Vagina (tissue), 2 donors: ENCODE measurements at regions not wholly inside any gene's neighbourhood (a gene's known extent, or its start where the extent isn't known, plus 50 kb on each side); places are given as distances from the start of the nearest gene placed in this dataset.

ENCODE experiments used
- POLR2A ChIP-seq, 2 donors: fragments of 450-650 bp; IDR thresholded peaks; one replicate each; pipeline ENCODE4 v1.6.1; 2017; ENCODE audit warnings: antibody characterized with exemption in 2 of 2, mild to moderate bottlenecking in 2 of 2, moderate library complexity in 2 of 2
- TF ChIP-seq, protein P1 (sequence below), 3 experiments: fragments of 450-650 bp in 2 of 3; fragments of 200-600 bp in 1 of 3; sonication (generic) in 1 of 3; IDR thresholded peaks; one replicate each; pipeline ENCODE4 v1.5.1; 2017 to 2019; ENCODE audit warnings: antibody characterized with exemption in 3 of 3, mild to moderate bottlenecking in 2 of 3, moderate library complexity in 2 of 3

GRCh38 chr10:107618504-107618994 is 454.0 kb upstream of the SORCS1 start:
- TF ChIP-seq, protein P1, sequence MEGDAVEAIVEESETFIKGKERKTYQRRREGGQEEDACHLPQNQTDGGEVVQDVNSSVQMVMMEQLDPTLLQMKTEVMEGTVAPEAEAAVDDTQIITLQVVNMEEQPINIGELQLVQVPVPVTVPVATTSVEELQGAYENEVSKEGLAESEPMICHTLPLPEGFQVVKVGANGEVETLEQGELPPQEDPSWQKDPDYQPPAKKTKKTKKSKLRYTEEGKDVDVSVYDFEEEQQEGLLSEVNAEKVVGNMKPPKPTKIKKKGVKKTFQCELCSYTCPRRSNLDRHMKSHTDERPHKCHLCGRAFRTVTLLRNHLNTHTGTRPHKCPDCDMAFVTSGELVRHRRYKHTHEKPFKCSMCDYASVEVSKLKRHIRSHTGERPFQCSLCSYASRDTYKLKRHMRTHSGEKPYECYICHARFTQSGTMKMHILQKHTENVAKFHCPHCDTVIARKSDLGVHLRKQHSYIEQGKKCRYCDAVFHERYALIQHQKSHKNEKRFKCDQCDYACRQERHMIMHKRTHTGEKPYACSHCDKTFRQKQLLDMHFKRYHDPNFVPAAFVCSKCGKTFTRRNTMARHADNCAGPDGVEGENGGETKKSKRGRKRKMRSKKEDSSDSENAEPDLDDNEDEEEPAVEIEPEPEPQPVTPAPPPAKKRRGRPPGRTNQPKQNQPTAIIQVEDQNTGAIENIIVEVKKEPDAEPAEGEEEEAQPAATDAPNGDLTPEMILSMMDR (IDR thresholded peaks at IDR 0.05): no peak
- TF ChIP-seq POLR2A (IDR thresholded peaks at IDR 0.05): no peak
